Psoas muscle (tissue), 7 donors: ENCODE measurements at regions not wholly inside any gene's neighbourhood (a gene's known extent, or its start where the extent isn't known, plus 50 kb on each side); places are given as distances from the start of the nearest gene placed in this dataset.
"Not testable (repeated sequence)": the region's sequence is repeated elsewhere in the genome, so short reads cannot be mapped to it uniquely, and the experiment has no call there.

Source experiments
- ATAC-seq, 4 donors: fragments of 200-7000 bp; cut with Tn5 transposase; one replicate each; pipeline ENCODE4 v1.9.1; 2020; ENCODE audit warnings: moderate library complexity in 3 of 4, mild to moderate bottlenecking in 2 of 4
- DNase-seq, 2 donors: peaks; one replicate each; pipeline ENCODE4 v3.0.0-alpha.2; 2020
- H3K27ac ChIP-seq: fragments of 200-600 bp; one replicate; pipeline ENCODE4 v1.8.0; 2022
- H3K27me3 ChIP-seq, 3 donors: fragments of 200-600 bp in 1 of 3; one replicate each; pipeline versions ENCODE4 v1.6.1 to v1.8.0; 2013 to 2022; ENCODE audit warnings: low read length in 2 of 3, mild to moderate bottlenecking in 2 of 3, moderate library complexity in 1 of 3; ENCODE audit not compliant: insufficient read depth in 3 of 3
- H3K36me3 ChIP-seq, 2 donors: fragments of 200-600 bp in 1 of 2; one replicate each; pipeline versions ENCODE4 v1.6.1 to v1.8.0; 2013 to 2022; ENCODE audit warnings: low read depth in 1 of 2, mild to moderate bottlenecking in 1 of 2, moderate library complexity in 1 of 2; ENCODE audit not compliant: insufficient read depth in 1 of 2
- H3K4me1 ChIP-seq: fragments of 200-600 bp; one replicate; pipeline ENCODE4 v1.8.0; 2022
- H3K4me3 ChIP-seq: fragments of 200-600 bp; one replicate; pipeline ENCODE4 v1.8.0; 2022; ENCODE audit warnings: mild to moderate bottlenecking
- H3K9me3 ChIP-seq: fragments of 200-600 bp; one replicate; pipeline ENCODE4 v1.8.0; 2022
- CTCF ChIP-seq: fragments of 200-600 bp; IDR thresholded peaks from one replicate; pipeline ENCODE4 v1.8.0; 2022; ENCODE audit warnings: antibody characterized with exemption
- WGBS, 3 donors: extraction: QIAGEN DNeasy Blood & Tissue Kit; methylation state at CpG; one replicate each; pipeline versions ENCODE4 v1.1.6 to v1.1.7; 2013; 5-methylcytosine and 5-hydroxymethylcytosine counted together
- intact Hi-C, 2 donors: fragments of 100-400 bp; cut with DNase I; formaldehyde crosslinking; loops; one replicate each; pipeline versions ENCODE4 v1.11.0 to v1.14.2; 2022
- donor health status: healthy with polysubstance abuse.
- donor health status: DM: no; HTN: no; CAD: no; lungs with moderate emphysema.
- donor health status: Bipolar disorder and iron deficiency.
- donor health status: healthy.
- donor health status: DM: yes; HTN: yes; CAD: no.
- donor health status: DM: no; HTN: no; CAD: no.
- donor health status: DM: yes; HTN: yes; CAD: no.

- DNase-seq, result no peak
- ATAC-seq, result no peak
- 69 to 78% (median 74%) methylated on average over 7 of the region's 7 CpGs for WGBS, 3 donors
- no peak for TF ChIP-seq CTCF
- Histone ChIP-seq H3K4me1 (peaks cover 6% of the 10 kb centered on the region), H3K27ac (no peak overlapping the region), H3K36me3 (no peaks in the 10 kb centered on the region), H3K27me3 (peaks cover 0 to 2% (median 0%) of the 10 kb centered on the region in 3 donors), H3K9me3 (no peaks in the 10 kb centered on the region), H3K4me3 (no peak overlapping the region)
- intact Hi-C loops, result no loop called here
These were observed 66.9 kb upstream of the TENM4 start for GRCh38 chr11:79507706-79508105.

GRCh38 chr11:79506734-79507344 is 66.0 kb upstream of the TENM4 start:
- 76 to 83% (median 81%) methylated on average over 11 of the region's 11 CpGs for WGBS, 3 donors
- TF ChIP-seq CTCF, result no peak
- H3K27me3 ChIP-seq, result peaks cover 0 to 2% (median 0%) of the 10 kb centered on the region in 3 donors
- no peak overlapping the region for H3K27ac ChIP-seq
- intact Hi-C loops, result no loop called here
- H3K4me3 ChIP-seq, result no peak overlapping the region
- ATAC-seq, result no peak
- no peaks in the 10 kb centered on the region for H3K9me3 ChIP-seq
- H3K36me3 ChIP-seq, result no peaks in the 10 kb centered on the region
- DNase-seq, result no peak
- peaks cover 6% of the 10 kb centered on the region for H3K4me1 ChIP-seq

GRCh38 chr11:79506124-79506523 is 65.3 kb upstream of the TENM4 start:
- Histone ChIP-seq H3K9me3 (no peaks in the 10 kb centered on the region), H3K27me3 (no peaks in the 10 kb centered on the region), H3K4me1 (peaks cover 6% of the 10 kb centered on the region), H3K27ac (no peak overlapping the region), H3K4me3 (no peak overlapping the region), H3K36me3 (no peaks in the 10 kb centered on the region)
- ATAC-seq, result no peak
- TF ChIP-seq CTCF, result no peak
- intact Hi-C loops, result no loop called here
- no peak for DNase-seq
- WGBS, 3 donors, result 75 to 84% (median 80%) methylated on average over 3 of the region's 3 CpGs

- no peak overlapping the region for H3K27ac ChIP-seq
- WGBS, 3 donors, result 3 to 17% (median 8%) methylated on average over 6 of the region's 6 CpGs
- intact Hi-C loops, result no loop called here
- H3K36me3 ChIP-seq, result no peaks in the 10 kb centered on the region
- TF ChIP-seq CTCF, result no peak
- ATAC-seq (peak in 3 of 4 donors; percentile 33 to 53 (median 34)), DNase-seq (no peak)
- no peaks in the 10 kb centered on the region for H3K9me3 ChIP-seq
- no peaks in the 10 kb centered on the region for H3K27me3 ChIP-seq
- H3K4me1 ChIP-seq, result peaks cover 6% of the 10 kb centered on the region
- no peak overlapping the region for H3K4me3 ChIP-seq
These were observed 62.2 kb upstream of the TENM4 start for GRCh38 chr11:79503028-79503427.

GRCh38 chr11:79501707-79502106 is 60.9 kb upstream of the TENM4 start:
- DNase-seq, result no peak
- intact Hi-C loops, result no loop called here

GRCh38 chr11:79499929-79500328 is 59.1 kb upstream of the TENM4 start:
- DNase-seq, H3K36me3 ChIP-seq, intact Hi-C loops, H3K4me1 ChIP-seq, H3K9me3 ChIP-seq, H3K27ac ChIP-seq, ATAC-seq, H3K4me3 ChIP-seq, H3K27me3 ChIP-seq: not testable (repeated sequence)
- WGBS, 3 donors, result 92 to 95% (median 95%) methylated on average over 12 to 30 of the region's 30 CpGs

More at GRCh38 chr11:79501707-79502106, 60.9 kb upstream of the TENM4 start:
- no peak overlapping the region for H3K4me3 ChIP-seq
- H3K36me3 ChIP-seq, result no peaks in the 10 kb centered on the region
- no peak overlapping the region for H3K27ac ChIP-seq
- WGBS, 3 donors, result 76 to 92% (median 89%) methylated on average over 4 of the region's 4 CpGs
- no peaks in the 10 kb centered on the region for H3K27me3 ChIP-seq
- H3K9me3 ChIP-seq, result no peaks in the 10 kb centered on the region
- H3K4me1 ChIP-seq, result peaks cover 6% of the 10 kb centered on the region
- no peak for TF ChIP-seq CTCF
- no peak for ATAC-seq
